ENCODE measurements at regions not wholly inside any gene's neighbourhood (a gene's known extent, or its start where the extent isn't known, plus 50 kb on each side); places are given as distances from the start of the nearest gene placed in this dataset.
"Not testable (repeated sequence)": the region's sequence is repeated elsewhere in the genome, so short reads cannot be mapped to it uniquely, and the experiment has no call there.

DNA sequence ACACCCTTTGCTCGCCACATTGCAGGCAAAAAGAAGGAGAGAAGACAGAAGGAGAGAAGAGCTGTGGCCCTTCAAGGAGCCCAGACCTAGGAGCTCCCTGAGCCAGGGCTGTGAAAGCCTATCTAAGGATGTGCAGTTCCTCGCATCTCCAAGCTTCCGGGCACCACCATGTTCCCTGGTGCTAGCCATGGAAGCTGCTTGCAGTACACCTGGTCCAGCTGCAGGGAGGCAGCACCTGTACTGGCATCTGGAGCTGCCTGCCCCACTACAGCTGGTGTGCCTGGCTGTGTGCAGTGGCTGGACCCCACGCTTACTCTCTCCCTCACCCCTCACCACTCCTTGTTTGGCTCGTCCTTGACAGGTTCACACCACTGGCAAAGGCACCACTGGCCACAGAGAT is 1111.8 kb upstream of the POT1 start:
- in situ Hi-C loops (cut with HindIII; ENCODE audit: low pct_ligation_motif_present, low pct_unique_long_range_greater_than_20kb, low sequenced_read_pairs), result no loop called here
- DNase-seq, result no peak

- in situ Hi-C loops (cut with HindIII; ENCODE audit: low pct_ligation_motif_present, low pct_unique_long_range_greater_than_20kb, low sequenced_read_pairs), result no loop called here
- DNase-seq, result no peak
These were observed 1110.8 kb upstream of the POT1 start for GRCh38 chr7:126040114-126041045.

- no peak for DNase-seq
- in situ Hi-C loops (cut with HindIII; ENCODE audit: low pct_ligation_motif_present, low pct_unique_long_range_greater_than_20kb, low sequenced_read_pairs), result no loop called here
These were observed 1096.9 kb upstream of the POT1 start for GRCh38 chr7:126026421-126027088.

DNA sequence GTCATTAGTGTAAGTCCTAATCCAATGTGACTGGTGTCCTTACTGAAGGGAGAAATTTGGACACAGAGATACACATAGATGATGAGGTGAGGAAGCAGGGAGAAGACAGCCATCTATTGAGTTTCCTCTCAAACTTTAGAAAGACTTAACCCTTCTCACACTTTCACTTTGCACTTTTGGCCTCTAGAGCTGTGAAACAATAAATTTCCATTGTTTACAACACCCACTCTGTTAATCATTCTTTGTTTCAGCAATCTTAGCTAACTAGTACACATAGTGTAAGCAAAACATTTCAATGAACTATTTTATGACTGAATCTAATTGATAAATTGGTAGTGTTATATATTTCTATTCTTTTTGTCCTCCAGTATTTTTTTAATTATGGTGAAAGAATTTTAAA is 1092.8 kb upstream of the POT1 start:
- DNase-seq, result no peak

GRCh38 chr7:126016722-126017121 is 1087.1 kb upstream of the POT1 start:
- no peak for DNase-seq
- in situ Hi-C loops (cut with HindIII; ENCODE audit: low pct_ligation_motif_present, low pct_unique_long_range_greater_than_20kb, low sequenced_read_pairs), result no loop called here

More for the DNA sequence above, 1092.8 kb upstream of the POT1 start:
- in situ Hi-C loops (cut with HindIII; ENCODE audit: low pct_ligation_motif_present, low pct_unique_long_range_greater_than_20kb, low sequenced_read_pairs), result no loop called here

- no peak for DNase-seq
- in situ Hi-C loops (cut with HindIII; ENCODE audit: low pct_ligation_motif_present, low pct_unique_long_range_greater_than_20kb, low sequenced_read_pairs), result no loop called here
These were observed 1075.4 kb upstream of the POT1 start for GRCh38 chr7:126005064-126005463.

DNA sequence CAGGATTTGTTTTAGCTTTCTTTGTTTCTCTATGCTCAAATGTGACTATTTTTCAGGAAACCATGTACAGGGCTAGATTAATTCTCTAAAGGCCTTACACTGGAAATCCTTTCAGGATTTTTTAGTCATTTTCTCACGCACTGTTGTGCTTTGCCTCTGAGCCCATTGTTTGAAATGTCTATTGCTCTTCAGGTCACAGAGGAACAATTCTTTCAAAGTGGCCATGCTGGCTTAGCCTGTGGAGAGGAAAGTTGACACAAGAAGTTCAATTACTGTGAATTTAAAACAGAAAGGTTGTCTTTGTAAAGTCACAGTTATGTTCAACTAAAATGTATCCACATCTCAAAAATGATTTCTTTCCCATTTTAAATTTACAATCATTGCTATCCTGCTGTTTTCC is 1071.7 kb upstream of the POT1 start:
- no peak for DNase-seq
- in situ Hi-C loops (cut with HindIII; ENCODE audit: low pct_ligation_motif_present, low pct_unique_long_range_greater_than_20kb, low sequenced_read_pairs), result no loop called here

GRCh38 chr7:125984795-125985194 is 1055.2 kb upstream of the POT1 start:
- DNase-seq, result no peak
- in situ Hi-C loops (cut with HindIII; ENCODE audit: low pct_ligation_motif_present, low pct_unique_long_range_greater_than_20kb, low sequenced_read_pairs), result no loop called here

DNA sequence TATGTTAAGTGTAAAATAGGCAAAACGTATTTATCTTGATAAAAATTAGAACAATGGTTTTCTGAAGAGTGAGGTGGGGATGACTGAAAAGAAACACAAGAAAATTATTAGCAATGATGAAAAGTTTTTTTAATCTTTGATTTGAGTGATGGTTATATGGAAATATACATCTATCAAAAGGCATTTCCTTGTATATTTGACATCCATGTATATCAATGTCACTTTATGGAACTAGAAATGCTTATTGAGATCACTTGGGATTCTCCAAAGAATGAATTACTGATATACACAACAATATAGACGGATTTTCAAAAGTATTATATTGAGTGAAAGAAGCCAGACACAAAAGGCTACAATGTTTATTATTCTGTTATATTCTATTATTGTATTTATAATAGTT is 1042.0 kb upstream of the POT1 start:
- in situ Hi-C loops (cut with HindIII; ENCODE audit: low pct_ligation_motif_present, low pct_unique_long_range_greater_than_20kb, low sequenced_read_pairs), result no loop called here
- DNase-seq, result no peak

DNA sequence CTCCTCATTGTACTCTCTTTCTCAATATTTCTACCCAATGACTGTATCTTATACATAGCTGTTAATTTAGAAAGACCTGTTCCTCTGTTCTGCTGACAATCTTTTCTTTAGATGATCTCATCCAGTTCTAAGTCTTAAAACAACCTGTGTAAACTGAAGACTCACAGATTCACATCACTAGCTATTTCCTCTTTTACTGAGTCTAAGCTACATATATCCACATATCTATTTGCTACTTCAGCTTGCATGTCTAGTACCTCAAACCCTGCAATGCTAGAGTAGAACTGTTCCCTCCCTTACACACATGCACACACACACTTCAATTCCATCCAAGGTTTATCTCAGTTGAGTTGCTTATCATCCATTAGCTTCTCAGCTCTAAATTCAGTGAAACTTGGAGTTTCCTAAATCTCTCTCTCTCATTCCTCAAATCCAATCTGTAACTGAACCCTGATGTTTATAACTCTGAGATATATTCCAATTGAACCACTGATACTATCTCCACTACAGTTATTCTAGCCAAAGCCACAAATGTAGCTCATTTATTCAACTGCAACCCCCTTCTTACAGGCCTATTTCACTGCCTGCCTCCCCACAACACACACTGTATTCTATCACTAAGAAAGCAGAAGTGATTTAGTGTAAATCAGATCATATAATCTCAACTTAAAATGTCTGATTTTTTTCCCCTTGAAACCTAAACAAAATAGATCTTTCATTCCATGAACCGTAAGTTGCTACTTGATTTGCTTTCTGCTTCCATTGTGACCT is 1036.8 kb upstream of the POT1 start:
- in situ Hi-C loops (cut with HindIII; ENCODE audit: low pct_ligation_motif_present, low pct_unique_long_range_greater_than_20kb, low sequenced_read_pairs), result no loop called here
- DNase-seq, result no peak

DNA sequence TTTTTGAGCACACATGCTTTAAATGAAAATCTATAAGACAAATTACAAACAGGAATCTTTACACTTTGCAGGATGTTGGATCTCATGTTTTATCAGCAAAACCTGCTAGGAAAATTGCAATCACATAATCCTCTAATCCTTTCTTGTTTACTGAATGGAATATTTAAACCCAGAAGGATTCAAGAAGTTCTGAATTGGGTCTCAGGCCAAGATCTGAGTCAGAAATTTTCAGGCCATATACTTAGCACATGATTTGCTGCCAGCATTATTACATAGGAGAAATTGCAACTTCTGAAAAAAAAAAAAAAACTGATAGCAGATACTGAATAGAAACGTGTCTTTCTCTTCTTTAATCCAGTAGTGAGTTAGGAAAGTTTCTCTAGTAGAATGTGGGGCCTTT is 1005.3 kb upstream of the POT1 start:
- in situ Hi-C loops (cut with HindIII; ENCODE audit: low pct_ligation_motif_present, low pct_unique_long_range_greater_than_20kb, low sequenced_read_pairs), result no loop called here
- no peak for DNase-seq

DNA sequence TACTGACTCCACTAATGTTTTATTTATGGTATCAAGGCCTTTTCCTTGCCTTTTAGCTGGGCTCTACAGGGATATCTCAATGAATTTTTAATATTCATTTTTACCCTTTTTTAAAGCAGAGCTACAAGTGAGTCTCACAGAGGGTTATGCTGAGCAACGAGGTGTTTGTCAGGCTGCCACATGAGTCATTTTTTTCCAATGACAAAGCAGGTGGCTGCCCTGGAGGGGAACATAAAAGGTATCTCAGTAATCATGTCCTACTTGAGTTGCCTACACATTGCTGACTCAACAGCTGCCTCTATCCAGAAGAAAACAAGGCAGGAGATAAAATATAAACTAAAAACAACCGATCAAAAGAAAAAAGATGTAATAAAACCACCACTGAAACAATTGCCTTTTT is 1004.9 kb upstream of the POT1 start:
- no peak for DNase-seq
- in situ Hi-C loops (cut with HindIII; ENCODE audit: low pct_ligation_motif_present, low pct_unique_long_range_greater_than_20kb, low sequenced_read_pairs), result no loop called here

- no peak for DNase-seq
- in situ Hi-C loops (cut with HindIII; ENCODE audit: low pct_ligation_motif_present, low pct_unique_long_range_greater_than_20kb, low sequenced_read_pairs), result no loop called here
These were observed 1001.2 kb upstream of the POT1 start for GRCh38 chr7:125930848-125931247.

DNA sequence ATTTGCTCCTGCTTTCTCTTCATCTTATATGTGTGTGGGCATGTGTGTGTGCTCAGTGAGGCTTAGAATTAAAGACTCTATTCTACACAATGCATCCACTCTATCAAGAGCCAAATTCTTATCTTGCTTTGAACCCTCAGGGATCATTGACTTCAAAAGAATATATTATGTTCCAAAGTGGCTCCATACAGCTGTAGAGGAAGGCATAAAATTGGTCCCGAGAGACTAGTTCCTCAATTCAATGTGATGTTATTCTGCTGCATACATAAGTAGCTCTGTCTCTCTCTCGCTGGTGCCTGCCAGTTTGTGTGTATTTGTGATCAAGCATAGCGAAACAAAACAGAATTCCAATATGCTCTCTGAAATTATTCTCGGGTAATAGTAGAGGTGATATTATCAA is 997.9 kb upstream of the POT1 start:
- no peak for DNase-seq
- in situ Hi-C loops (cut with HindIII; ENCODE audit: low pct_ligation_motif_present, low pct_unique_long_range_greater_than_20kb, low sequenced_read_pairs), result no loop called here

DNA sequence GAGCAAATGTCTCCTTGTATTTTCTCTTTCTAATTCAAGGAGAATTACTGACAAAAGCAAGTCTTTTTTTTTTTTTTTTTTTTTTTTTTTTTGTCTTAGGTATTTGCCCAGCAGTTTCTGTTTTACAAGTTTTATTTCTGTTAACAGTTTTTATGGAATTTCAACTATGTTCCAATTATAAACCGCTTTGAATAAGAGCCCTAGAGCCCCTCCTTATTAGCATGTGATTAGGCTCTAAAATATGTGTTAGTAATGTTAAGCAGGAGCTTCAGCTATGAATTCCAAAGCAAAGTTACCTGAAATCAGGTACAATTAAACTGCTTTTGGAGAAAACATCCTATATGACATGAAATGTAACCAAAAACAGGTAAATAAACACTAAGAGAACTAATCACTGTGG is 997.0 kb upstream of the POT1 start:
- in situ Hi-C loops (cut with HindIII; ENCODE audit: low pct_ligation_motif_present, low pct_unique_long_range_greater_than_20kb, low sequenced_read_pairs), result no loop called here
- no peak for DNase-seq

DNA sequence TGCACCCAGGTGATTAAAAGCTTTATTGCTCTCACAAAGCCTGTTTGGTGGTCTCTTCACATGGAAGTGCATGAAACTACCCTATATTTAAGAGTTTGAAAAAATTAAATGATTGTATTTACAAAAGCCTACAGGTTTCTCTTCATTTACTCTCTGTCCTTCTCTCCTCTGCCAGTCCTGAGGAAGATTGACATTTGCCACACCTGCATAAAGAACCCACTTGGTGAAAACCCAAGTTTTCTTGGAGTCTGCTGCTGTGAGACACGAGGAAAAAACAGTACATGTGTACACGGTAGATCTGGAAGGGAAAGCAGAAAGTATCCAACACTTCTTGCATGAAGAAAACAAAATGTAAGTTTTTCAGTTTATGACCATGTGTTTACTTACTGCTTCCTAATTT is 994.4 kb upstream of the POT1 start:
- DNase-seq, result no peak
- in situ Hi-C loops (cut with HindIII; ENCODE audit: low pct_ligation_motif_present, low pct_unique_long_range_greater_than_20kb, low sequenced_read_pairs), result no loop called here

GRCh38 chr7:125915381-125915948 is 985.8 kb upstream of the POT1 start:
- in situ Hi-C loops (cut with HindIII; ENCODE audit: low pct_ligation_motif_present, low pct_unique_long_range_greater_than_20kb, low sequenced_read_pairs); DNase-seq: not testable (repeated sequence)

DNA sequence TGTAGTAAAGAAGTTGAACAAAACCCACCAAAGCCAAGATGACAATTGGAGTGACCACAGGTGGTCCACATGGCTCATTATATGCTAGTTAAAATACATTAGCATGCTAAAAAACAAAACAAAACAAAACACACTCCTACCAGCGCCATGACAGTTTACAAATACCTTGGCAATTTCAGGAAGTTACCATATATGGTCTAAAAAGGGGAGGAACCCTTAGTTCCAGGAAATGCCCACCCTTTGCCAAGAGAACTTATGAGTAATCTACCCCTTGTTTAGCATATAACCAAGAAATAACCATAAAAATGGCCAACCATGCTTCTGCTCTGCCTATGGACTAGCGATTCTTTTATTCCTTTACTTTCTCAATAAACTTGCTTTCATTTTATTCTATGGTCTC is 979.1 kb upstream of the POT1 start:
- in situ Hi-C loops (cut with HindIII; ENCODE audit: low pct_ligation_motif_present, low pct_unique_long_range_greater_than_20kb, low sequenced_read_pairs), result no loop called here
- no peak for DNase-seq

DNA sequence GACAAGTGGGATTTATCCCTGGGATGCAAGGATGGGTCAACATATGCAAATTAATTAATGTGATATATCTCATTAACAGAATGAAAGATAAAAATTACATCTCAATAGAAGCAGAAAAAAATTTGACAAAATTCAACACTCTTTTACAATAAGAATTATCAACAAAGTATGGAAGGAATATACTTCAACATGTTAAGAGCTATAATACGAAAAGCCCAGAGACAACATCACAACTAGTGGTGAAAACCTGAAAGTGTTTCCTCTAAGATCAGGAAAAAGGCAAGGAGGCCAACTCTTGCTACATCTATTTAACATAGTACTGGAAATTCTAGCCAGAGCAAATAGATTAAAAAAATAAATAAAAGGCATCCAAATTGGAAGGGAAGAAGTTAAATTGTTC is 970.0 kb upstream of the POT1 start:
- in situ Hi-C loops (cut with HindIII; ENCODE audit: low pct_ligation_motif_present, low pct_unique_long_range_greater_than_20kb, low sequenced_read_pairs), result no loop called here
- no peak for DNase-seq

All from ACHN (cell line).